K562 (cell line): ENCODE measurements at regions not wholly inside any gene's neighbourhood (a gene's known extent, or its start where the extent isn't known, plus 50 kb on each side); places are given as distances from the start of the nearest gene placed in this dataset.
A peak's percentile ranks its signal among the peaks of the same experiment; 100 is the strongest.

Experiments
- ATF1 ChIP-seq, 2 experiments: fragments of 450-650 bp in 1 of 2; IDR thresholded peaks; 2 replicates each; pipeline ENCODE4 v1.6.1; 2016; ENCODE audit warnings: missing compliant biosample characterization in 1 of 2, missing genetic modification characterization in 1 of 2
- BRD9 ChIP-seq: fragments of 450-650 bp; IDR thresholded peaks from 2 replicates; pipeline ENCODE4 v1.6.1; 2018; ENCODE audit warnings: low read depth; ENCODE audit not compliant: partially characterized antibody
- BRF1 ChIP-seq: IDR thresholded peaks from 3 replicates; pipeline ENCODE4 v1.6.1; 2011; ENCODE audit warnings: borderline replicate concordance, mild to moderate bottlenecking; ENCODE audit not compliant: insufficient read length; ENCODE audit errors: extremely low read depth
- CHAMP1 ChIP-seq: fragments of 450-650 bp; IDR thresholded peaks from 2 replicates; pipeline ENCODE4 v1.6.1; 2016; ENCODE audit warnings: mild to moderate bottlenecking
- DACH1 ChIP-seq: fragments of 450-650 bp; IDR thresholded peaks from 2 replicates; pipeline ENCODE4 v1.6.1; 2018; ENCODE audit not compliant: partially characterized antibody
- DDX20 ChIP-seq: fragments of 450-650 bp; IDR thresholded peaks from 2 replicates; pipeline ENCODE4 v1.6.1; 2016; ENCODE audit warnings: missing genetic modification characterization, low read depth, mild to moderate bottlenecking, missing compliant biosample characterization, moderate library complexity
- DEAF1 ChIP-seq: fragments of 450-650 bp; formaldehyde crosslinking; IDR thresholded peaks from 2 replicates; pipeline ENCODE4 v1.4.0; 2020; ENCODE audit warnings: mild to moderate bottlenecking, moderate library complexity
- GATAD2A ChIP-seq: fragments of 450-650 bp; IDR thresholded peaks from 2 replicates; pipeline ENCODE4 v1.6.1; 2017
- HNRNPLL ChIP-seq: fragments of 200-400 bp; formaldehyde crosslinking; IDR thresholded peaks from 2 replicates; pipeline ENCODE4 v1.6.1; 2017; ENCODE audit warnings: low read length, low read depth, mild to moderate bottlenecking; ENCODE audit not compliant: poor library complexity, severe bottlenecking
- ILF3 ChIP-seq: fragments of 450-650 bp; IDR thresholded peaks from 2 replicates; pipeline ENCODE4 v1.6.1; 2018; ENCODE audit warnings: antibody characterized with exemption, mild to moderate bottlenecking, moderate library complexity, borderline replicate concordance
- L3MBTL2 ChIP-seq: fragments of 450-650 bp; IDR thresholded peaks from 2 replicates; pipeline ENCODE4 v1.6.1; 2016; ENCODE audit warnings: mild to moderate bottlenecking, moderate library complexity
- MTA2 ChIP-seq: fragments of 450-650 bp; IDR thresholded peaks from 2 replicates; pipeline ENCODE4 v1.6.1; 2016; ENCODE audit warnings: low read depth
- MYNN ChIP-seq, 2 experiments: sonication (generic); formaldehyde crosslinking in 1 of 2; IDR thresholded peaks; 2 replicates each; pipeline versions ENCODE4 v1.5.0 to v1.6.1; 2016 to 2020; ENCODE audit warnings: antibody characterized with exemption in 1 of 2, missing genetic modification reagents in 1 of 2
- NONO ChIP-seq, 2 experiments: fragments of 200-400 bp in 1 of 2; fragments of 450-650 bp in 1 of 2; formaldehyde crosslinking in 1 of 2; IDR thresholded peaks; 2 replicates each; pipeline ENCODE4 v1.6.1; 2017; ENCODE audit warnings: low read depth in 2 of 2, mild to moderate bottlenecking in 2 of 2, moderate library complexity in 2 of 2, low read length in 1 of 2
- PRPF4 ChIP-seq: fragments of 200-400 bp; formaldehyde crosslinking; IDR thresholded peaks from one replicate; pipeline ENCODE4 v1.6.1; 2017; ENCODE audit warnings: low read length, low read depth, mild to moderate bottlenecking; ENCODE audit not compliant: insufficient read depth, poor library complexity, severe bottlenecking
- RBM34 ChIP-seq: fragments of 200-400 bp; formaldehyde crosslinking; IDR thresholded peaks from 2 replicates; pipeline ENCODE4 v1.6.1; 2018; ENCODE audit warnings: low read length, borderline replicate concordance; ENCODE audit not compliant: insufficient read depth
- RHOXF2B ChIP-seq: fragments of 250-450 bp; sonication (Bioruptor Pico); conservative IDR thresholded peaks from 2 replicates; pipeline ENCODE4 v1.5.1; 2021
- TSC22D4 ChIP-seq: fragments of 450-650 bp; IDR thresholded peaks from 2 replicates; pipeline ENCODE4 v1.6.1; 2016; ENCODE audit warnings: missing genetic modification characterization, missing biosample characterization, control low read depth
- WHSC1 ChIP-seq: IDR thresholded peaks from one replicate; pipeline ENCODE4 v1.6.1; 2012; ENCODE audit warnings: low read length, control low read depth, inconsistent platforms
- ZBTB49 ChIP-seq: sonication (generic); formaldehyde crosslinking; IDR thresholded peaks from 2 replicates; pipeline ENCODE4 v1.8.0; 2022; ENCODE audit warnings: missing genetic modification reagents, mild to moderate bottlenecking, borderline replicate concordance
- ZFX ChIP-seq: sonication (generic); formaldehyde crosslinking; IDR thresholded peaks from 2 replicates; pipeline ENCODE4 v1.8.0; 2022; ENCODE audit warnings: mild to moderate bottlenecking, missing genetic modification reagents, moderate library complexity
- ZNF23 ChIP-seq: fragments of 250-450 bp; sonication (Bioruptor Pico); IDR thresholded peaks from 2 replicates; pipeline ENCODE4 v1.4.0; 2020; ENCODE audit warnings: mild to moderate bottlenecking
- ZNF3 ChIP-seq: fragments of 250-450 bp; sonication (Bioruptor Pico); IDR thresholded peaks from 2 replicates; pipeline ENCODE4 v1.5.0; 2021; ENCODE audit warnings: mild to moderate bottlenecking, moderate library complexity
- ZNF551 ChIP-seq: fragments of 250-450 bp; sonication (Bioruptor Pico); IDR thresholded peaks from 2 replicates; pipeline ENCODE4 v1.5.0; 2021; ENCODE audit warnings: mild to moderate bottlenecking, moderate library complexity

- TF ChIP-seq WHSC1, result no peak
- no peak for TF ChIP-seq ZNF3 (CRISPR knock-in tag)
- no peak for TF ChIP-seq NONO (IDR thresholded peaks at IDR 0.05; ENCODE audit: low read depth in 2 of 2, low read length in 1 of 2)
- no peak for TF ChIP-seq MTA2
- no peak for TF ChIP-seq RBM34
- no peak for TF ChIP-seq ILF3
- TF ChIP-seq MYNN (IDR thresholded peaks at IDR 0.05), result no peak
- no peak for TF ChIP-seq MYNN (CRISPR knock-in tag; IDR thresholded peaks at IDR 0.05)
- TF ChIP-seq ZNF551 (CRISPR knock-in tag), result no peak
- no peak for TF ChIP-seq TSC22D4 (tag)
- peak; percentile 39 for TF ChIP-seq DACH1
- no peak for TF ChIP-seq RHOXF2B (CRISPR knock-in tag)
- peak; percentile 25; the same call in 1 of the 2 replicates for TF ChIP-seq DEAF1 (CRISPR knock-in tag)
- peak; percentile 82 for TF ChIP-seq BRD9
- no peak for TF ChIP-seq GATAD2A
- no peak for TF ChIP-seq L3MBTL2
- no peak for TF ChIP-seq DDX20 (tag)
- TF ChIP-seq ATF1 (CRISPR knock-in tag; IDR thresholded peaks at IDR 0.05), result no peak
- TF ChIP-seq ATF1 (tag; IDR thresholded peaks at IDR 0.05), result peak; percentile 27; the same call in 1 of the 2 replicates
- no peak for TF ChIP-seq PRPF4
- no peak for TF ChIP-seq BRF1
- TF ChIP-seq ZFX, result no peak
- no peak for TF ChIP-seq ZBTB49 (CRISPR knock-in tag)
- TF ChIP-seq HNRNPLL, result no peak
- no peak for TF ChIP-seq ZNF23 (CRISPR knock-in tag)
- no peak for TF ChIP-seq CHAMP1
These were observed 74.8 kb upstream of the SMURF2 start (continued) for GRCh38 chr17:64736804-64737492.
